H1 (cell line): ENCODE measurements at regions not wholly inside any gene's neighbourhood (a gene's known extent, or its start where the extent isn't known, plus 50 kb on each side); places are given as distances from the start of the nearest gene placed in this dataset.

Source experiments
- CTCF ChIA-PET: fragments of 300-600 bp; sonication (Branson Sonifier 250); formaldehyde crosslinking; loops from one replicate; lab custom pipeline; 2021; ENCODE audit not compliant: partially characterized antibody; lab: Charles Lee
- POLR2A ChIA-PET: fragments of 300-600 bp; sonication (Branson Sonifier 250); formaldehyde crosslinking; loops from one replicate; lab custom pipeline; 2021; ENCODE audit warnings: inconsistent platforms; ENCODE audit not compliant: partially characterized antibody; lab: Charles Lee
- DNase-seq, 2 experiments: peaks; one replicate each; pipeline versions ENCODE4 v3.0.0 to v3.0.0-alpha.2; 2010 to 2022; ENCODE audit warnings: low spot score in 2 of 2, low read depth in 1 of 2, mixed read lengths in 1 of 2
- FAIRE-seq: peaks from 2 replicates; lab custom pipeline; 2011; peaks lifted over from hg19 to GRCh38; lab: Jason Lieb, UNC
- H2AFZ ChIP-seq: 2 replicates; pipeline ENCODE4 v1.8.1; 2012; ENCODE audit warnings: low read length, inconsistent platforms
- H2AK5ac ChIP-seq: 2 replicates; pipeline ENCODE4 v1.6.1; 2013; ENCODE audit warnings: low read depth, low read length
- H2BK120ac ChIP-seq: replicated peaks from 2 replicates; pipeline ENCODE3; 2013; ENCODE audit warnings: low read depth, low read length, inconsistent platforms
- H2BK12ac ChIP-seq: 2 replicates; pipeline ENCODE4 v1.6.1; 2013; ENCODE audit warnings: low read depth, low read length
- H2BK15ac ChIP-seq: 2 replicates; pipeline ENCODE4 v1.6.1; 2013; ENCODE audit warnings: low read length
- H2BK20ac ChIP-seq: 2 replicates; pipeline ENCODE4 v1.6.1; 2013; ENCODE audit warnings: low read length
- H2BK5ac ChIP-seq: 2 replicates; pipeline ENCODE4 v1.6.1; 2013; ENCODE audit warnings: low read depth, low read length
- H3K14ac ChIP-seq: 2 replicates; pipeline ENCODE4 v1.6.1; 2013; ENCODE audit warnings: inconsistent platforms; ENCODE audit not compliant: insufficient read length
- H3K18ac ChIP-seq: 2 replicates; pipeline ENCODE4 v1.6.1; 2013; ENCODE audit warnings: low read length; ENCODE audit errors: extremely low read depth
- H3K23ac ChIP-seq: 2 replicates; pipeline ENCODE4 v1.6.1; 2013; ENCODE audit warnings: inconsistent platforms; ENCODE audit not compliant: insufficient read length
- H3K23me2 ChIP-seq: 2 replicates; pipeline ENCODE4 v1.6.1; 2013; ENCODE audit warnings: low read depth, low read length
- H3K27ac ChIP-seq: 2 replicates; pipeline ENCODE4 v1.6.1; 2011; ENCODE audit warnings: low read depth, low read length, inconsistent platforms
- H3K27me3 ChIP-seq, 4 experiments: replicated peaks in 1 of 4; 1 replicate in 1 of 4; 2 replicates in 3 of 4; pipeline versions ENCODE4 v1.6.1 to v1.8.1; 2011 to 2013; ENCODE audit warnings: low read length in 3 of 4, mild to moderate bottlenecking in 3 of 4, inconsistent platforms in 2 of 4, mixed read lengths in 2 of 4, moderate library complexity in 1 of 4; ENCODE audit not compliant: control insufficient read depth in 3 of 4, insufficient read depth in 3 of 4; ENCODE audit errors: extremely low read depth in 1 of 4
- H3K36me3 ChIP-seq, 4 experiments: 2 replicates each; pipeline versions ENCODE4 v1.6.1 to v1.8.1; 2011 to 2013; ENCODE audit warnings: mild to moderate bottlenecking in 4 of 4, low read length in 3 of 4, moderate library complexity in 2 of 4, control low read depth in 1 of 4, inconsistent platforms in 1 of 4; ENCODE audit not compliant: insufficient read depth in 4 of 4, control insufficient read depth in 2 of 4
- H3K4ac ChIP-seq: replicated peaks from 2 replicates; pipeline ENCODE3; 2013; ENCODE audit warnings: low read length, low read depth, mixed read lengths, inconsistent platforms; ENCODE audit not compliant: insufficient read length
- H3K4me1 ChIP-seq, 4 experiments: replicated peaks in 1 of 4; 1 replicate in 1 of 4; 2 replicates in 3 of 4; pipeline versions ENCODE4 v1.6.1 to v1.8.1; 2011 to 2013; ENCODE audit warnings: low read length in 3 of 4, inconsistent platforms in 2 of 4, mixed read lengths in 1 of 4; ENCODE audit not compliant: insufficient read depth in 4 of 4, control insufficient read depth in 3 of 4
- H3K4me2 ChIP-seq, 2 experiments: 2 replicates each; pipeline versions ENCODE4 v1.6.1 to v1.8.1; 2011 to 2013; ENCODE audit warnings: low read depth in 2 of 2, low read length in 2 of 2, control low read depth in 1 of 2, inconsistent platforms in 1 of 2, mild to moderate bottlenecking in 1 of 2; ENCODE audit not compliant: insufficient read depth in 1 of 2
- H3K4me3 ChIP-seq, 4 experiments: fragments of 200-600, 300-600 bp in 1 of 4; sonication (generic), shearing (Covaris generic), sonication (Bioruptor Twin) in 1 of 4; 2 replicates each; pipeline versions ENCODE4 v1.5.1 to v1.8.1; 2011 to 2016; ENCODE audit warnings: low read length in 4 of 4, low read depth in 3 of 4, control low read depth in 2 of 4, inconsistent platforms in 2 of 4, mild to moderate bottlenecking in 2 of 4, mixed read lengths in 1 of 4, moderate library complexity in 1 of 4; ENCODE audit not compliant: insufficient read depth in 2 of 4; ENCODE audit errors: extremely low read depth in 1 of 4
- H3K56ac ChIP-seq: replicated peaks from 2 replicates; pipeline ENCODE3; 2013; ENCODE audit warnings: low read depth, mild to moderate bottlenecking, mixed read lengths, low read length, inconsistent platforms; ENCODE audit not compliant: insufficient read length
- H3K79me1 ChIP-seq: 2 replicates; pipeline ENCODE4 v1.6.1; 2013; ENCODE audit warnings: low read depth, low read length, control low read depth
- H3K79me2 ChIP-seq, 2 experiments: 2 replicates each; pipeline versions ENCODE4 v1.6.1 to v1.8.1; 2012 to 2013; ENCODE audit warnings: low read length in 2 of 2, mild to moderate bottlenecking in 2 of 2, inconsistent platforms in 1 of 2; ENCODE audit not compliant: insufficient read depth in 2 of 2, control insufficient read depth in 1 of 2
- H3K9ac ChIP-seq, 4 experiments: replicated peaks in 1 of 4; 1 replicate in 1 of 4; 2 replicates in 3 of 4; pipeline versions ENCODE4 v1.6.1 to v1.8.1; 2011 to 2013; ENCODE audit warnings: low read depth in 3 of 4, low read length in 3 of 4, control low read depth in 2 of 4, mild to moderate bottlenecking in 2 of 4, moderate library complexity in 2 of 4, inconsistent platforms in 1 of 4; ENCODE audit errors: extremely low read depth in 1 of 4
- H3K9me3 ChIP-seq, 2 experiments: 2 replicates each; pipeline versions ENCODE4 v1.6.1 to v1.8.1; 2012 to 2013; ENCODE audit warnings: mild to moderate bottlenecking in 2 of 2, moderate library complexity in 2 of 2, control low read depth in 1 of 2, inconsistent platforms in 1 of 2, low read depth in 1 of 2, low read length in 1 of 2, mixed read lengths in 1 of 2; ENCODE audit not compliant: insufficient read depth in 2 of 2
- H4K20me1 ChIP-seq, 2 experiments: replicated peaks in 1 of 2; 2 replicates each; pipeline versions ENCODE3 to v1.8.1; 2011 to 2013; ENCODE audit warnings: inconsistent platforms in 2 of 2, low read length in 2 of 2, mild to moderate bottlenecking in 1 of 2; ENCODE audit not compliant: insufficient read depth in 2 of 2, control insufficient read depth in 1 of 2
- H4K5ac ChIP-seq: 2 replicates; pipeline ENCODE4 v1.6.1; 2013; ENCODE audit warnings: low read length, low read depth, mixed read lengths, inconsistent platforms; ENCODE audit not compliant: insufficient read length
- H4K8ac ChIP-seq: 2 replicates; pipeline ENCODE4 v1.8.0; 2013; ENCODE audit warnings: mild to moderate bottlenecking, moderate library complexity, low read length, inconsistent platforms; ENCODE audit not compliant: insufficient read depth; ENCODE audit errors: extremely low read depth
- H4K91ac ChIP-seq: replicated peaks from 2 replicates; pipeline ENCODE3; 2013; ENCODE audit warnings: low read length, mixed read lengths, inconsistent platforms; ENCODE audit not compliant: insufficient read length
- CHD1 ChIP-seq: IDR thresholded peaks from 2 replicates; pipeline ENCODE4 v1.6.1; 2012; ENCODE audit warnings: low read depth, low read length, improper control_type of control experiment
- CHD2 ChIP-seq: IDR thresholded peaks from 2 replicates; pipeline ENCODE4 v1.6.1; 2012; ENCODE audit warnings: low read length, improper control_type of control experiment
- CTBP2 ChIP-seq: IDR thresholded peaks from 2 replicates; pipeline ENCODE4 v1.7.0; 2011; ENCODE audit warnings: borderline replicate concordance, mild to moderate bottlenecking, moderate library complexity, mixed read lengths, low read length; ENCODE audit not compliant: insufficient read depth, insufficient read length
- EZH2 ChIP-seq: fragments of 200-600 bp; sonication (generic); IDR thresholded peaks from 2 replicates; pipeline ENCODE4 v1.7.1; 2012; ENCODE audit warnings: low read depth, mild to moderate bottlenecking, moderate library complexity, low read length, inconsistent platforms; ENCODE audit not compliant: severe bottlenecking
- FOSL1 ChIP-seq: IDR thresholded peaks from 2 replicates; pipeline ENCODE4 v1.6.1; 2011; ENCODE audit warnings: mild to moderate bottlenecking, low read depth, low read length, moderate library complexity; ENCODE audit not compliant: insufficient read depth
- HDAC6 ChIP-seq: IDR thresholded peaks from one replicate; pipeline ENCODE4 v1.7.1; 2012; ENCODE audit warnings: low read depth, mild to moderate bottlenecking, inconsistent platforms, low read length, moderate library complexity
- PHF8 ChIP-seq: fragments of 200-600 bp; sonication (generic); conservative IDR thresholded peaks from 2 replicates; pipeline ENCODE4 v1.7.1; 2012; ENCODE audit warnings: low read depth, mild to moderate bottlenecking, inconsistent platforms, low read length, moderate library complexity
- POLR2AphosphoS5 ChIP-seq: IDR thresholded peaks from 2 replicates; pipeline ENCODE4 v1.6.1; 2011; ENCODE audit warnings: low read depth, low read length
- RAD21 ChIP-seq, 2 experiments: IDR thresholded peaks in 1 of 2; conservative IDR thresholded peaks in 1 of 2; 2 replicates each; pipeline ENCODE4 v1.6.1; 2011; ENCODE audit warnings: low read depth in 2 of 2, low read length in 2 of 2, improper control_type of control experiment in 1 of 2, inconsistent platforms in 1 of 2, mild to moderate bottlenecking in 1 of 2, moderate library complexity in 1 of 2
- RFX5 ChIP-seq: IDR thresholded peaks from 2 replicates; pipeline ENCODE4 v1.6.1; 2011; ENCODE audit warnings: low read depth, low read length, improper control_type of control experiment, borderline replicate concordance
- RNF2 ChIP-seq: fragments of 200-900, 300-1000 bp; sonication (generic); IDR thresholded peaks from 2 replicates; pipeline ENCODE4 v1.7.1; 2016; ENCODE audit warnings: borderline replicate concordance, low read depth, mild to moderate bottlenecking, antibody characterized with exemption, low read length; ENCODE audit not compliant: poor library complexity, severe bottlenecking; ENCODE audit errors: missing control alignments
- RXRA ChIP-seq: IDR thresholded peaks from 2 replicates; pipeline ENCODE4 v1.6.1; 2011; ENCODE audit warnings: low read depth, mild to moderate bottlenecking, low read length, moderate library complexity; ENCODE audit not compliant: insufficient read depth
- SAP30 ChIP-seq: fragments of 300-600 bp; sonication (generic); IDR thresholded peaks from 2 replicates; pipeline ENCODE4 v1.7.1; 2012; ENCODE audit warnings: low read length, moderate library complexity, mild to moderate bottlenecking, inconsistent platforms; ENCODE audit not compliant: insufficient read depth, insufficient replicate concordance
- SIRT6 ChIP-seq: IDR thresholded peaks from one replicate; pipeline ENCODE4 v1.7.1; 2012; ENCODE audit warnings: low read length, inconsistent platforms
- WGBS, 2 experiments: shearing (Covaris generic) in 1 of 2; methylation state at CpG; one replicate each; pipeline versions ENCODE4 v1.1.6 to v1.1.7; 2013 to 2015; ENCODE audit warnings: low lambda C conversion rate in 2 of 2, mixed read lengths in 2 of 2, inconsistent platforms in 1 of 2, low coverage in 1 of 2, missing lambda C conversion rate in 1 of 2; ENCODE audit not compliant: insufficient replicate concordance in 2 of 2, insufficient coverage in 1 of 2, insufficient read length in 1 of 2; ENCODE audit errors: extremely low coverage in 1 of 2, missing lambda C conversion rate in 1 of 2; 5-methylcytosine and 5-hydroxymethylcytosine counted together

DNA sequence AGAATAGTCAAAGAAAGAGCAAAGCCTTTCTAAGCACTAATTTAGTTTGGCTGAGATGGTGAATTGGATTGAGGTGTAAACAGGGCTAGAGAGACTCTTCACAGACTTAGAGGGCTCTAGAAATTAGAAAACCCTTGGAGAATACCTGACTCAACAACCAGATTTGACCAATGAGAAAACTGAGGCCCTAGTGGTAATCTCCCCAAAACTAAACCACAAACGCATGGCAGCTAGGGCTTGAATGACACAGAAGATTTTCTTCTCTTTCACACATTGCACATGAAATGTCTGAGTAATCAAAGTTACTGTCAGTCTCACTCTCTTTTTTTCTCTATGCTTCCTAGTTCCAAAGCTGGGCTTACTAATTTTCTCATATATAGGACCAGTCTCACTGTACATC lies 314.5 kb upstream of the KCNJ16 start:
- H3K14ac ChIP-seq, result no peak overlapping the region
- no peaks in the 10 kb centered on the region for H3K9me3 ChIP-seq
- no peak overlapping the region for H4K91ac ChIP-seq
- H3K79me1 ChIP-seq, result no peaks in the 10 kb centered on the region
- no peak overlapping the region for H2BK120ac ChIP-seq
- no peak overlapping the region for H2AK5ac ChIP-seq
- no peaks in the 10 kb centered on the region for H4K20me1 ChIP-seq
- no peaks in the 10 kb centered on the region for H3K23me2 ChIP-seq
- H3K27me3 ChIP-seq, result no peaks in the 10 kb centered on the region
- no peak overlapping the region for H3K23ac ChIP-seq
- no peak overlapping the region for H4K8ac ChIP-seq
- H2BK5ac ChIP-seq, result no peak overlapping the region
- FAIRE-seq, result no peak
- H3K9ac ChIP-seq, result no peak overlapping the region
- H3K56ac ChIP-seq, result no peak overlapping the region
- H3K4ac ChIP-seq, result no peak overlapping the region
- no peaks in the 10 kb centered on the region for H3K36me3 ChIP-seq
- H4K5ac ChIP-seq, result no peak overlapping the region
- CTCF ChIA-PET, result interaction anchor here (1.2 to 1.9 kb wide), 2 partner anchors 154 to 192 kb away, joined by 3 to 4 read pairs; no protein-coding TSS in a partner anchor
- no peak overlapping the region for H3K18ac ChIP-seq
- no peaks in the 10 kb centered on the region for H3K79me2 ChIP-seq
- no peak overlapping the region for H3K4me3 ChIP-seq
- WGBS, 2 experiments, result 88% methylated on average over 1 of the region's 1 CpG; no CpG with 5 or more reads in 1 of the 2 experiments
- DNase-seq, result no peak
- POLR2A ChIA-PET, result no interaction called here
- no peaks in the 10 kb centered on the region for H3K4me1 ChIP-seq
- H2BK20ac ChIP-seq, result no peak overlapping the region
- H3K4me2 ChIP-seq, result no peak overlapping the region
- no peak overlapping the region for H2BK15ac ChIP-seq
- no peak overlapping the region for H2AFZ ChIP-seq
- no peak overlapping the region for H2BK12ac ChIP-seq
- no peak overlapping the region for H3K27ac ChIP-seq
- no peak for TF ChIP-seq EZH2
- no peak for TF ChIP-seq RNF2
- no peak for TF ChIP-seq CHD1
- TF ChIP-seq RAD21 (IDR thresholded peaks at IDR 0.05 in 1 of 2, conservative IDR thresholded peaks at IDR 0.05 in 1 of 2; ENCODE audit: low read depth in 2 of 2, low read length in 2 of 2), result no peak
- no peak for TF ChIP-seq SIRT6
- no peak for TF ChIP-seq HDAC6
- TF ChIP-seq RFX5, result no peak
- TF ChIP-seq RXRA, result no peak
- TF ChIP-seq CHD2, result no peak
- TF ChIP-seq CTBP2, result no peak
- no peak for TF ChIP-seq FOSL1
- TF ChIP-seq SAP30, result no peak
- TF ChIP-seq PHF8, result no peak
- no peak for TF ChIP-seq POLR2AphosphoS5
